Sigmoid colon (tissue), 4 donors: ENCODE measurements at regions not wholly inside any gene's neighbourhood (a gene's known extent, or its start where the extent isn't known, plus 50 kb on each side); places are given as distances from the start of the nearest gene placed in this dataset.

Experiments used
- CTCF ChIP-seq, 4 experiments: fragments of 450-650 bp in 3 of 4; fragments of 200-600 bp in 1 of 4; IDR thresholded peaks; one replicate each; pipeline ENCODE4 v1.5.1; 2016 to 2019; ENCODE audit warnings: antibody characterized with exemption in 4 of 4, mild to moderate bottlenecking in 3 of 4, moderate library complexity in 2 of 4
- EP300 ChIP-seq, 4 donors: sonication (generic); formaldehyde crosslinking; IDR thresholded peaks; one replicate each; pipeline ENCODE4 v1.6.1; 2017; ENCODE audit warnings: antibody characterized with exemption in 4 of 4
- POLR2A ChIP-seq, 2 donors: fragments of 450-650 bp; IDR thresholded peaks; one replicate each; pipeline ENCODE4 v1.6.1; 2016; ENCODE audit warnings: antibody characterized with exemption in 2 of 2, mild to moderate bottlenecking in 2 of 2, moderate library complexity in 2 of 2
- POLR2AphosphoS5 ChIP-seq, 4 donors: sonication (generic); formaldehyde crosslinking; IDR thresholded peaks; one replicate each; pipeline ENCODE4 v1.6.1; 2017; ENCODE audit warnings: antibody characterized with exemption in 4 of 4

GRCh38 chr2:207399301-207399700 lies 130.5 kb upstream of the CREB1 start:
- no peak for TF ChIP-seq CTCF (IDR thresholded peaks at IDR 0.05)
- TF ChIP-seq POLR2A (IDR thresholded peaks at IDR 0.05), result no peak
- TF ChIP-seq POLR2AphosphoS5 (IDR thresholded peaks at IDR 0.05), result no peak
- TF ChIP-seq EP300 (IDR thresholded peaks at IDR 0.05), result no peak
